DND-41 (cell line): ENCODE measurements at regions not wholly inside any gene's neighbourhood (a gene's known extent, or its start where the extent isn't known, plus 50 kb on each side); places are given as distances from the start of the nearest gene placed in this dataset.
"Not testable (repeated sequence)": the region's sequence is repeated elsewhere in the genome, so short reads cannot be mapped to it uniquely, and the experiment has no call there.

Source experiments
- ATAC-seq: fragments of 200-7000 bp; cut with Tn5 transposase; 3 replicates; pipeline ENCODE4 v1.9.1; 2021; ENCODE audit warnings: low read depth; ENCODE audit not compliant: insufficient read depth
- DNase-seq: peaks from one replicate; pipeline ENCODE4 v3.0.0-alpha.2; 2020
- H2AFZ ChIP-seq: 2 replicates; pipeline ENCODE4 v1.6.0; 2012; ENCODE audit warnings: low read depth, low read length
- H3K27ac ChIP-seq: 2 replicates; pipeline ENCODE4 v1.5.1; 2012; ENCODE audit warnings: low read length, inconsistent platforms
- H3K27me3 ChIP-seq: fragments of 200-600 bp; sonication (generic); 2 replicates; pipeline ENCODE4 v1.6.0; 2012; ENCODE audit warnings: low read length, mild to moderate bottlenecking, inconsistent platforms; ENCODE audit not compliant: insufficient read depth, poor library complexity
- H3K36me3 ChIP-seq: 2 replicates; pipeline ENCODE4 v1.5.1; 2012; ENCODE audit warnings: low read length, inconsistent platforms; ENCODE audit not compliant: insufficient read depth
- H3K4me1 ChIP-seq: 2 replicates; pipeline ENCODE4 v1.5.1; 2012; ENCODE audit warnings: mild to moderate bottlenecking, low read length; ENCODE audit not compliant: insufficient read depth
- H3K4me2 ChIP-seq: 2 replicates; pipeline ENCODE4 v1.6.0; 2012; ENCODE audit warnings: mild to moderate bottlenecking, moderate library complexity, low read length, inconsistent platforms; ENCODE audit not compliant: insufficient read depth
- H3K4me3 ChIP-seq, 2 experiments: fragments of 200-600 bp in 1 of 2; shearing (Covaris generic) in 1 of 2; 2 replicates each; pipeline ENCODE4 v1.5.1; 2012 to 2016; ENCODE audit warnings: inconsistent platforms in 2 of 2, low read length in 2 of 2, mild to moderate bottlenecking in 2 of 2, low read depth in 1 of 2, moderate library complexity in 1 of 2
- H3K79me2 ChIP-seq: 2 replicates; pipeline ENCODE4 v1.6.0; 2012; ENCODE audit warnings: low read length, inconsistent platforms; ENCODE audit not compliant: insufficient read depth
- H3K9ac ChIP-seq: 2 replicates; pipeline ENCODE4 v1.6.0; 2012; ENCODE audit warnings: low read depth, mild to moderate bottlenecking, inconsistent platforms, low read length, moderate library complexity
- H3K9me3 ChIP-seq: 2 replicates; pipeline ENCODE4 v1.5.1; 2012; ENCODE audit warnings: low read length, moderate library complexity, mild to moderate bottlenecking, inconsistent platforms; ENCODE audit not compliant: insufficient read depth, severe bottlenecking
- H4K20me1 ChIP-seq: 2 replicates; pipeline ENCODE4 v1.6.0; 2012; ENCODE audit warnings: low read length; ENCODE audit not compliant: insufficient read depth
- CTCF ChIP-seq: IDR thresholded peaks from 2 replicates; pipeline ENCODE4 v1.5.1; 2012; ENCODE audit warnings: borderline replicate concordance, low read length, moderate library complexity, mild to moderate bottlenecking; ENCODE audit not compliant: poor library complexity, severe bottlenecking; ENCODE audit errors: extremely low read depth
- EZH2 ChIP-seq: IDR thresholded peaks from 3 replicates; pipeline ENCODE4 v1.6.1; 2012; ENCODE audit warnings: borderline replicate concordance, low read depth, mild to moderate bottlenecking, moderate library complexity, low read length, inconsistent platforms; ENCODE audit not compliant: severe bottlenecking

- Histone ChIP-seq H3K9ac (no peak overlapping the region), H3K36me3 (no peaks in the 10 kb centered on the region), H4K20me1 (no peaks in the 10 kb centered on the region), H3K4me3 (no peak overlapping the region), H3K4me2 (no peak overlapping the region), H3K4me1 (no peaks in the 10 kb centered on the region), H3K79me2 (no peaks in the 10 kb centered on the region), H3K27ac (no peak overlapping the region), H2AFZ (no peak overlapping the region), H3K27me3 (no peaks in the 10 kb centered on the region), H3K9me3 (no peaks in the 10 kb centered on the region)
- TF ChIP-seq CTCF (no peak), EZH2 (no peak)
- ATAC-seq (no peak), DNase-seq (no peak)
Observed at GRCh38 chr1:215028954-215029353, 53.6 kb upstream of the KCNK2 start.

DNA sequence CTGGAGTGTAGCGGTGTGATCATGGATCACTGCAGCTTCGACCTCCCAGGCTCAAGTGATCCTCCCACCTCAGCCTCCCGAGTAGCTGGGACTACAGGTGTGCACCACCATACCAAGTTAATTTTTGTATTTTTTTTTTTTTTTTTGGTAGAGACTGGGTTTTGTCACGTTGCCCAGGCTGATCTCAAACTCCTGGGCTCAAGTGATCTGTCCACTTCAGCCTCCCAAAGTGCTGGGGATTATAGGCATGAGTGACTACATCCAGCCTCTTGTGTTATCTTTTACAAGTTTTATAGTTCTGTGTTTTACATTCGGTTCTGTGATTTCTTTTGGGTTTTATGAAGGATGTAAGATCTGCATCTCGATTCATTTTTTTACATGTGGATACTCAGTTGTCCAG lies 52.0 kb upstream of the KCNK2 start:
- H3K9me3 ChIP-seq, H2AFZ ChIP-seq, H3K27me3 ChIP-seq, H3K79me2 ChIP-seq, H4K20me1 ChIP-seq, H3K36me3 ChIP-seq, ATAC-seq, H3K9ac ChIP-seq, H3K4me2 ChIP-seq, H3K4me1 ChIP-seq, DNase-seq, H3K4me3 ChIP-seq, H3K27ac ChIP-seq: not testable (repeated sequence)

DNA sequence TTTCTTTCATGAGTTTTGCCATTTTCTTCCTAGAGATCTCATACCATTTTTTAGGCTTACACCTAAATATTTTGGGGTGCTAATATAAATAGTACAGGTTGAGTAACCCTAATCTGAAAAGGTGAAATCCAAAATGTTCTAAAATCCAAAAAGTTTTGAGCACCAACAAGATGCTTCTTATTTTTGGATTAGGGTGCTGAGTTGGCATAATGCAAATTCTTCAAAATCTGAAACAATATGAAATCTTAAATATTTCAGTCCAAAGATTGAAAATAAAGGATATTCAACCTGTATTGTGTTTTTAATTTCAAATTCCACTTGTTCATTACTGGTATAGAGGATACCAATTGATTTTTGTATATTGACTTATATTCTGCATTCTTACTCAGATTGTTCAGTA lies 51.1 kb upstream of the KCNK2 start:
- Histone ChIP-seq H4K20me1 (no peaks in the 10 kb centered on the region), H3K27me3 (no peaks in the 10 kb centered on the region), H3K27ac (no peak overlapping the region), H3K9me3 (no peaks in the 10 kb centered on the region), H3K79me2 (no peaks in the 10 kb centered on the region), H3K36me3 (no peaks in the 10 kb centered on the region), H3K4me1 (no peaks in the 10 kb centered on the region), H3K4me2 (no peak overlapping the region), H2AFZ (no peak overlapping the region), H3K4me3 (no peak overlapping the region), H3K9ac (no peak overlapping the region)
- TF ChIP-seq EZH2 (no peak), CTCF (no peak)
- ATAC-seq (no peak), DNase-seq (no peak)
